HG03039 (cell line): ENCODE measurements at regions not wholly inside any gene's neighbourhood (a gene's known extent, or its start where the extent isn't known, plus 50 kb on each side); places are given as distances from the start of the nearest gene placed in this dataset.
A peak's percentile ranks its signal among the peaks of the same experiment; 100 is the strongest.

Source experiments
- ATAC-seq: cut with Tn5 transposase; IDR thresholded peaks from one replicate; pipeline ENCODE4 v1.9.1; 2021; ENCODE audit warnings: mild to moderate bottlenecking, moderate library complexity; ENCODE audit not compliant: unreplicated experiment

GRCh38 chr13:31925079-31925478 is 106.5 kb upstream of the FRY start:
- ATAC-seq = no peak

GRCh38 chr13:31927219-31927653 is 104.3 kb upstream of the FRY start:
- no peak for ATAC-seq

- no peak for ATAC-seq
Observed at GRCh38 chr13:31929031-31929770, 102.4 kb upstream of the FRY start.

- peak; percentile 18 for ATAC-seq
Observed at GRCh38 chr13:31930490-31930889, 101.1 kb upstream of the FRY start.

GRCh38 chr13:31930901-31931522 is 100.6 kb upstream of the FRY start:
- ATAC-seq = peak; percentile 99

- no peak for ATAC-seq
Observed at GRCh38 chr13:31937436-31937835, 94.1 kb upstream of the FRY start.

GRCh38 chr13:31940076-31940475 is 91.5 kb upstream of the FRY start:
- no peak for ATAC-seq

- ATAC-seq = no peak
Observed at GRCh38 chr13:31943591-31943990, 88.0 kb upstream of the FRY start.

- no peak for ATAC-seq
Observed at GRCh38 chr13:31944262-31945160, 87.1 kb upstream of the FRY start.

GRCh38 chr13:31945202-31945961 is 86.2 kb upstream of the FRY start:
- no peak for ATAC-seq

- no peak for ATAC-seq
Observed at GRCh38 chr13:31946091-31946770, 85.3 kb upstream of the FRY start.

- ATAC-seq = no peak
Observed at GRCh38 chr13:31947105-31947504, 84.5 kb upstream of the FRY start.

GRCh38 chr13:31947506-31947905 is 84.1 kb upstream of the FRY start:
- no peak for ATAC-seq

GRCh38 chr13:31949486-31949885 is 82.1 kb upstream of the FRY start:
- ATAC-seq = no peak

- no peak for ATAC-seq
Observed at GRCh38 chr13:31950111-31950815, 81.3 kb upstream of the FRY start.

- ATAC-seq = peak; percentile 96
Observed at GRCh38 chr13:31951215-31951678, 80.3 kb upstream of the FRY start.

- ATAC-seq = no peak
Observed at GRCh38 chr13:31952641-31953380, 78.8 kb upstream of the FRY start.

- ATAC-seq = no peak
Observed at GRCh38 chr13:31955101-31955500, 76.5 kb upstream of the FRY start.

GRCh38 chr13:31955741-31956140 is 75.8 kb upstream of the FRY start:
- ATAC-seq = no peak
